ENCODE measurements at regions not wholly inside any gene's neighbourhood (a gene's known extent, or its start where the extent isn't known, plus 50 kb on each side); places are given as distances from the start of the nearest gene placed in this dataset.

- no peaks in the 10 kb centered on the region for H4K20me1 ChIP-seq (ENCODE audit: control insufficient read depth, extremely low read depth, insufficient read depth, low read length)
- dilution Hi-C loops (cut with MboI; ENCODE audit: extremely low pct_ligation_motif_present, low sequenced_read_pairs), result no loop called here
- H2AFZ ChIP-seq (ENCODE audit: control insufficient read depth, low read length), result no peak overlapping the region
Measured at GRCh38 chr3:102909904-102910303, 475.1 kb downstream of the ZPLD1 start.

GRCh38 chr3:102916532-102916931 lies 481.7 kb downstream of the ZPLD1 start:
- Histone ChIP-seq H3K9ac (ENCODE audit: control insufficient read depth, extremely low read depth, insufficient read depth, low read length) (no peak overlapping the region), H3K4me2 (ENCODE audit: control insufficient read depth, extremely low read depth, insufficient read depth, low read depth, low read length) (no peak overlapping the region), H2AFZ (ENCODE audit: control insufficient read depth, low read length) (no peak overlapping the region), H4K20me1 (ENCODE audit: control insufficient read depth, extremely low read depth, insufficient read depth, low read length) (no peaks in the 10 kb centered on the region), H3K4me1 (ENCODE audit: control insufficient read depth, extremely low read depth, insufficient read depth, low read length) (no peaks in the 10 kb centered on the region), H3K36me3 (ENCODE audit: control insufficient read depth in 2 of 2, extremely low read depth in 1 of 2, insufficient read depth in 2 of 2, low read length in 2 of 2) (no peaks in the 10 kb centered on the region), H3K79me2 (ENCODE audit: control insufficient read depth, insufficient read depth, low read length) (no peaks in the 10 kb centered on the region), H3K27me3 (ENCODE audit: control insufficient read depth, extremely low read depth, insufficient read depth, low read length) (no peaks in the 10 kb centered on the region), H3K27ac (ENCODE audit: control insufficient read depth, insufficient read depth, low read length) (no peak overlapping the region), H3K9me1 (ENCODE audit: control insufficient read depth, extremely low read depth, insufficient read depth, low read length) (no peaks in the 10 kb centered on the region), H3K4me3 (ENCODE audit: control insufficient read depth in 2 of 3, extremely low read depth in 1 of 3, insufficient read depth in 2 of 3, low read depth in 1 of 3, low read length in 3 of 3) (no peak overlapping the region), H3K9me3 (ENCODE audit: control insufficient read depth, low read depth, low read length) (no peaks in the 10 kb centered on the region)
- FAIRE-seq (no peak), DNase-seq (ENCODE audit: low read depth, low spot score) (no peak)
- dilution Hi-C loops (cut with MboI; ENCODE audit: extremely low pct_ligation_motif_present, low sequenced_read_pairs), result no loop called here
- TF ChIP-seq EZH2 (IDR thresholded peaks at IDR 0.05; ENCODE audit: low read length) (no peak), CTCF (optimal IDR thresholded peaks at IDR 0.05 in 1 of 3, IDR thresholded peaks at IDR 0.05 in 1 of 3, conservative IDR thresholded peaks at IDR 0.05 in 1 of 3; ENCODE audit: extremely low read depth in 1 of 3, insufficient read depth in 2 of 3, low read length in 3 of 3) (no peak)

More at GRCh38 chr3:102909904-102910303, 475.1 kb downstream of the ZPLD1 start:
- FAIRE-seq, result no peak
- Histone ChIP-seq H3K4me1 (ENCODE audit: control insufficient read depth, extremely low read depth, insufficient read depth, low read length) (no peaks in the 10 kb centered on the region), H3K36me3 (ENCODE audit: control insufficient read depth in 2 of 2, extremely low read depth in 1 of 2, insufficient read depth in 2 of 2, low read length in 2 of 2) (no peaks in the 10 kb centered on the region), H3K9me1 (ENCODE audit: control insufficient read depth, extremely low read depth, insufficient read depth, low read length) (no peaks in the 10 kb centered on the region), H3K27ac (ENCODE audit: control insufficient read depth, insufficient read depth, low read length) (no peak overlapping the region), H3K9ac (ENCODE audit: control insufficient read depth, extremely low read depth, insufficient read depth, low read length) (no peak overlapping the region), H3K4me3 (ENCODE audit: control insufficient read depth in 2 of 3, extremely low read depth in 1 of 3, insufficient read depth in 2 of 3, low read depth in 1 of 3, low read length in 3 of 3) (no peak overlapping the region), H3K27me3 (ENCODE audit: control insufficient read depth, extremely low read depth, insufficient read depth, low read length) (no peaks in the 10 kb centered on the region), H3K9me3 (ENCODE audit: control insufficient read depth, low read depth, low read length) (no peaks in the 10 kb centered on the region), H3K79me2 (ENCODE audit: control insufficient read depth, insufficient read depth, low read length) (no peaks in the 10 kb centered on the region), H3K4me2 (ENCODE audit: control insufficient read depth, extremely low read depth, insufficient read depth, low read depth, low read length) (no peak overlapping the region)
- TF ChIP-seq EZH2 (IDR thresholded peaks at IDR 0.05; ENCODE audit: low read length) (no peak), CTCF (optimal IDR thresholded peaks at IDR 0.05 in 1 of 3, IDR thresholded peaks at IDR 0.05 in 1 of 3, conservative IDR thresholded peaks at IDR 0.05 in 1 of 3; ENCODE audit: extremely low read depth in 1 of 3, insufficient read depth in 2 of 3, low read length in 3 of 3) (no peak)
- DNase-seq (ENCODE audit: low read depth, low spot score), result no peak
